ENCODE measurements at regions not wholly inside any gene's neighbourhood (a gene's known extent, or its start where the extent isn't known, plus 50 kb on each side); places are given as distances from the start of the nearest gene placed in this dataset.
"Not testable (repeated sequence)": the region's sequence is repeated elsewhere in the genome, so short reads cannot be mapped to it uniquely, and the experiment has no call there.

DNA sequence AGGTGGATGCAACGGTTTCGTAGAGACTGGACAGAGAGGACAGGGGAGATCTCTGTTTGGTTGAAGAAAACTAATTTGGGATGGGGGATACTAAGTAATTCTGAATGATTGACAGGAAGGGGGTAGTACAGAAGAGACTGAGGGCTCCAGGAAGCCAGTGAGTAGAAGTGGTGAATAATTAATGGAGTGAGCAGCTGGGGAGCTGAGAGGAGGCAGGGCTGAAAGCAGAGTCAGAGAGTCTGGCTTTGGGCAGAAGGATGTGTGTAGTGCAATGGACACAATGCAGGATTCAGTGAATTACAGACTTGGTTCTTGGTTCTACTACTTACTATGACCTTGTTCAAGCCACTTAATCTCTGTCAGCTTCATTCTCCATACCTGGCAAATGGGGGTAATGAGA is 161.7 kb downstream of the RBMX2 start:
- Mint-ChIP-seq H3K27me3 (no peaks in the 10 kb centered on the region), H3K27ac (no peak overlapping the region), H3K4me3 (no peak overlapping the region), H3K9me3 (no peaks in the 10 kb centered on the region), H3K4me1 (no peaks in the 10 kb centered on the region), H3K36me3 (no peaks in the 10 kb centered on the region)
- DNase-seq (no peak), ATAC-seq (ENCODE audit: low read depth) (no peak)
- POLR2A ChIA-PET: no interaction called here

DNA sequence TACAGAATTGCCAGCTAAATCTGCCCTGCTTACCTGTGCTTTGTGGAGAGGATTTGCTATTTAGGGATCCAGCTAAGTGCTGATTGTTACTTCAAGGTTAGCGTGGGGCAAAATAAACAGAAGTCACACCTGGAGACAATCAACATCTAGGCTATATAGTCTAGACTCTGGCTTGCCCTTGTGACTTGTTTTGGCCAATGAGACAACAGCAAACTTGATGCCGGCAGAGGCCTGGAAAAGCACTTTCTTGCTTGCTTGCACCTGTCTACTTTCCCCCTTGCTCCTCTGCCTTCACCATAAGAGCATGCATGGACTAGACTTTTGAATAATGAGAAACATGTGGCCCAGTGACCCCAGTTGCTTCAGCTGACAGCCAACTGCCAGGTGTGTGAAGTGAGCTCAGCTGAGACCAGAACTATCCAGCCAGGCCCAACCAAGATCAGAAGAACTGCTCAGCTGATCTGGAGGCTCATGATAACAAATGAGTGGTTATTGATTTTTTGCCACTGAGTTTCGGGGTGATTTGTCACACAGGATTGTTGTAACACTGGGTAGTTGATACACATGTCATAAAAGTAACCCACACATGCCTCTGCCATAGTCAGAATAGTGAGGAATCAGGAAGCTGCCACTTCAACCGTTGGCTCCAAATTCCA is 164.4 kb downstream of the RBMX2 start:
- POLR2A ChIA-PET: no interaction called here
- H3K27ac Mint-ChIP-seq: no peak overlapping the region
- no peak for ATAC-seq (ENCODE audit: low read depth)

DNA sequence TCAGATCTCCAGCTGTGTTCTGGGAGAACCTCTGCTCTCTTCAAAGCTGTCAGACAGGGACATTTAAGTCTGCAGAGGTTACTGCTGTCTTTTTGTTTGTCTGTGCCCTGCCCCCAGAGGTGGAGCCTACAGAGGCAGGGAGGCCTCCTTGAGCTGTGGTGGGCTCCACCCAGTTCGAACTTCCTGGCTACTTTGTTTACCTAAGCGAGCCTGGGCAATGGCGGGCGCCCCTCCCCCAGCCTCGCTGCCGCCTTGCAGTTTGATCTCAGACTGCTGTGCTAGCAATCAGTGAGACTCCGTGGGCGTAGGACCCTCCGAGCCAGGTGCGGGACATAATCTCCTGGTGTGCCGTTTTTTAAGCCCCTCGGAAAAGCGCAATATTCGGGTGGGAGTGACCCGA is 171.2 kb downstream of the RBMX2 start:
- H3K27ac Mint-ChIP-seq; POLR2A ChIA-PET; H3K36me3 Mint-ChIP-seq; H3K4me1 Mint-ChIP-seq; H3K9me3 Mint-ChIP-seq; H3K4me3 Mint-ChIP-seq; ATAC-seq (ENCODE audit: low read depth); DNase-seq; H3K27me3 Mint-ChIP-seq: not testable (repeated sequence)

More for the DNA sequence above, 164.4 kb downstream of the RBMX2 start:
- H3K4me1 Mint-ChIP-seq: no peaks in the 10 kb centered on the region
- H3K27me3 Mint-ChIP-seq: no peaks in the 10 kb centered on the region
- no peak overlapping the region for H3K4me3 Mint-ChIP-seq
- no peaks in the 10 kb centered on the region for H3K9me3 Mint-ChIP-seq
- DNase-seq: no peak
- no peaks in the 10 kb centered on the region for H3K36me3 Mint-ChIP-seq
